IPS-18c (cell line): ENCODE measurements at regions not wholly inside any gene's neighbourhood (a gene's known extent, or its start where the extent isn't known, plus 50 kb on each side); places are given as distances from the start of the nearest gene placed in this dataset.

Source experiments
- H3K4me3 ChIP-seq: 2 replicates; pipeline ENCODE4 v1.7.0; 2013; ENCODE audit warnings: low read depth, mild to moderate bottlenecking, low read length, moderate library complexity; ENCODE audit not compliant: insufficient read depth
- H3K9me3 ChIP-seq: one replicate; pipeline ENCODE4 v1.6.1; 2013; ENCODE audit warnings: mild to moderate bottlenecking, low read length, moderate library complexity; ENCODE audit not compliant: control insufficient read depth, insufficient read depth

DNA sequence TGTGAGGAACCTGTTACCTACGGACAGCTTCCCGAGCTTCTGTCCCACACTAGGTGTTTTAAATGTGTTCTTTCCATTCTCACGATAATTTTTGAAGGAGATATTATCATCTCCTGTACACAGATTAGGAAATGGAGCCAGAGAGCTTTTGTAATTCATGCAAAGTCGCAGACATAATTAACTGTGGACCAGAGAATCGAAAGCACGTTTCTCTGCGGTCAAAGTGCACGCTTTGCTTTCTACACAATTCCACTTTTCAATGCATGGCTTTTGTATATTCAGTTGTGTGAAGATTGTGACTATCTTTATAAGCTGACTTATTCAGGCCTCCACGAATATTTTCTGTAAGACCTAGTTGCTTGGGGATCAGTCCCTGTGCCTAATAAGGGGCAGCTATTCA is 81.7 kb upstream of the SLC10A2 start:
- Histone ChIP-seq H3K9me3 (no peaks in the 10 kb centered on the region), H3K4me3 (no peak overlapping the region)

- Histone ChIP-seq H3K4me3 (no peak overlapping the region), H3K9me3 (no peaks in the 10 kb centered on the region)
Observed at GRCh38 chr13:103145442-103145841, 79.2 kb upstream of the SLC10A2 start.

DNA sequence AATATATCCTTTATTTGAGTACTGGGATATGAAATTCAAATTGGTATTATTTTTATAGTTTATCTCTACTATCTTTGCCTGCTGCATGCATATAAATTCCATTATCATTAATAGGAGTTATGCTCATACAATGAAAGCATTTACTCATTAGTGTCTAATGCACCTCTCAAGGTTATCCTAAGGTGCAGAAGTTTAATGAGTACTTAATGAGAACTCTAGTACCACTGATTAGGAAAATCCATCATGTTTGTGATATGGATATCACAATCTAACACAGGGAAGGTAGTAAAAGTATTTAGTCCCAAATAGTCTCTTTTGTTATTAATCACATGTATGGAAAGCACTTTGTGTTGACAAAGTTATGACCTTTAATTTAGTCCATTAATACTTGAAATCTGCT is 77.2 kb upstream of the SLC10A2 start:
- Histone ChIP-seq H3K9me3 (no peaks in the 10 kb centered on the region), H3K4me3 (no peak overlapping the region)

DNA sequence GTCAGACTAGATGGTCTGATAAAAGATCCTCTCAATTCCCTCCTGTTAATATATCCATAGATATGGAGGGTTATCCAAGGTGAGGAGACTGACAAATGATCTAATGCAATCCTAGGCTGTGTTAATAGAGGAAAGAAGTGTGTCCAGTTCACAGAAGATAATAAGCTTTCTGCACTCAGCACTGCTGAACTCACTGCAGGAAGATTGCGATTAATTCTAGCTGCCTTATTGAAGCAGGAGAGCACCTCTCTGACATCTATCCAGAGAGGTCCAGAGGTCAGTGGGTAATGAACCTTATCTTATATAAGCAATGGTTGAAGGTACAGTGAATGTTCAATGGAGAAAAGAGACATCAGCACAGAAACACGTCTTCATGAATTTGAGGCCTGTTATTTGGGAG is 75.9 kb upstream of the SLC10A2 start:
- Histone ChIP-seq H3K4me3 (no peak overlapping the region), H3K9me3 (no peaks in the 10 kb centered on the region)

- H3K9me3 ChIP-seq = no peaks in the 10 kb centered on the region
Observed at GRCh38 chr13:103140001-103140671, 73.9 kb upstream of the SLC10A2 start.

DNA sequence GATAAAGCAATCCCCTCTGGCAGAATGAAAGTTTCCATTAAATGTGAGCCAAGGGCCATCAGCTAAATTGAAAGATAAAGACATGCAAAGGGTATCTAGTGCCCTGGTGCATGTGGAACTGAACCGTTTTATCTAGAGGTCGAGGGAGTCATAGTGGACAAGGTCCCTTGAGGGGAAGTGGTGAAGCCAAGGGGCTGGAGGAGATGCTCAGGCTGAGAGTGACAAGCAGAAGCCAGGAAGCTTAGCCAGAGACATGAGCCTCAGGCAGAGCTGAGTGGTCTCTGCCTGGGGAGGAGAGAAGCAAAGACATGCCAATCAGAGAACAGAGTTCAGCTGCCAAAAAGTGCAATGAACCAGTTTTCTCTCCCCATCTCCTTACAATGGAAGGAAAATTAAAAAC is 68.1 kb upstream of the SLC10A2 start:
- Histone ChIP-seq H3K9me3 (no peaks in the 10 kb centered on the region), H3K4me3 (no peak overlapping the region)

More at GRCh38 chr13:103140001-103140671, 73.9 kb upstream of the SLC10A2 start:
- H3K4me3 ChIP-seq = no peak overlapping the region

GRCh38 chr13:103133556-103133955 is 67.3 kb upstream of the SLC10A2 start:
- Histone ChIP-seq H3K9me3 (no peaks in the 10 kb centered on the region), H3K4me3 (no peak overlapping the region)

DNA sequence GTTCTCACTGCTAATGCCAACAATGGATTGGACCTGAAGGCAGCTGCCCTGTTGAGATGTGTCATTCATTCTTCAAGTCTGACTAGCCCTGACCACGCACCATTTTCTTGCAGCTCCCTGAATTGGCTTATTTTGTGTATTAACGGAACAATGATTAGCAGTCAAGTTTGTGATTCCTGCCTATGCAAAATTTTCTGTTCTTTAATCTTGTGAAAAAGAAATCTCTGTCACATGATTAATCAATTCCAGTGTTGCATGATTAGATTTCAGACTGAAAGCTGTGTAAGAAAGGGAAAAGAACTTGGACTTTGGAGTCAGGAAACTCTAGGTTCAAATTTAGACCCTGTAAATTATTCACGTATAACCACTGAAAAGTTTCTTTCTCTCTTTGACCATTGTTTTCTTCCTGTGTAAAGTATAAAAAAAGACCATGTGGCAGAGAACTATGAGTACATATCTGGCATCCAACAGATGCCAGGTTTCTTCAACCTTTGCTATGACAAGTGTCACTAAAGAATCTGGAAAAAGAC is 64.5 kb upstream of the SLC10A2 start:
- no peaks in the 10 kb centered on the region for H3K9me3 ChIP-seq
- H3K4me3 ChIP-seq = no peak overlapping the region

GRCh38 chr13:103130146-103130545 is 63.9 kb upstream of the SLC10A2 start:
- no peaks in the 10 kb centered on the region for H3K9me3 ChIP-seq
- H3K4me3 ChIP-seq = no peak overlapping the region
